ENCODE measurements at regions not wholly inside any gene's neighbourhood (a gene's known extent, or its start where the extent isn't known, plus 50 kb on each side); places are given as distances from the start of the nearest gene placed in this dataset.

DNA sequence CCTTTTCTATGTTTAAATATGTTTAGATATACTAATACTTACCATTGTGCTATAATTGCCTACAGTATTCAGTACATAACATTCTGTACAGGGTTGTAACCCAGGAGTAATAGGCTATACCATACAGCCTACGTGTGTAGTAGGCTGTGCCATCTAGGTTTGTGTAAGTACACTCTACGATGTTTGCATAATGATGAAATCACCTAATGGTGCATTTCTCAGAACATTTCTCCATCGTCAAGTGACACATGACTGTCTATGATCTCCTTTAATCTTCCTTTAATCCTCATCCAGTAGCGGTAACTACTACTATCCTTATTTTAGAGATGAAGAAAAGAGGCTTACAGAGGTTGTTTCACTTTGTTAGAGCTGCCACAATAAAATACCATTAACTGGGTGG lies 369.2 kb downstream of the PLK2 start:
- H3K36me3 ChIP-seq: no peaks in the 10 kb centered on the region
- no peak overlapping the region for H3K27ac ChIP-seq
- H3K4me1 ChIP-seq: no peaks in the 10 kb centered on the region
- 89 to 97% (median 94%) methylated on average over 4 of the region's 4 CpGs for WGBS, 5 donors
- H3K27me3 ChIP-seq (replicated peaks in 1 of 7): no peaks in the 10 kb centered on the region
- intact Hi-C loops (cut with DNase I; ENCODE audit: low total_unique reads): no loop called here
- no peak overlapping the region for H3K4me3 ChIP-seq
- TF ChIP-seq POLR2A (IDR thresholded peaks at IDR 0.05) (no peak), POLR2AphosphoS5 (IDR thresholded peaks at IDR 0.05) (no peak)
- TF ChIP-seq, protein P1, sequence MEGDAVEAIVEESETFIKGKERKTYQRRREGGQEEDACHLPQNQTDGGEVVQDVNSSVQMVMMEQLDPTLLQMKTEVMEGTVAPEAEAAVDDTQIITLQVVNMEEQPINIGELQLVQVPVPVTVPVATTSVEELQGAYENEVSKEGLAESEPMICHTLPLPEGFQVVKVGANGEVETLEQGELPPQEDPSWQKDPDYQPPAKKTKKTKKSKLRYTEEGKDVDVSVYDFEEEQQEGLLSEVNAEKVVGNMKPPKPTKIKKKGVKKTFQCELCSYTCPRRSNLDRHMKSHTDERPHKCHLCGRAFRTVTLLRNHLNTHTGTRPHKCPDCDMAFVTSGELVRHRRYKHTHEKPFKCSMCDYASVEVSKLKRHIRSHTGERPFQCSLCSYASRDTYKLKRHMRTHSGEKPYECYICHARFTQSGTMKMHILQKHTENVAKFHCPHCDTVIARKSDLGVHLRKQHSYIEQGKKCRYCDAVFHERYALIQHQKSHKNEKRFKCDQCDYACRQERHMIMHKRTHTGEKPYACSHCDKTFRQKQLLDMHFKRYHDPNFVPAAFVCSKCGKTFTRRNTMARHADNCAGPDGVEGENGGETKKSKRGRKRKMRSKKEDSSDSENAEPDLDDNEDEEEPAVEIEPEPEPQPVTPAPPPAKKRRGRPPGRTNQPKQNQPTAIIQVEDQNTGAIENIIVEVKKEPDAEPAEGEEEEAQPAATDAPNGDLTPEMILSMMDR (IDR thresholded peaks at IDR 0.05 in 8 of 11, conservative IDR thresholded peaks at IDR 0.05 in 3 of 11): no peak
- DNase-seq: no peak
- no peaks in the 10 kb centered on the region for H3K9me3 ChIP-seq

DNA sequence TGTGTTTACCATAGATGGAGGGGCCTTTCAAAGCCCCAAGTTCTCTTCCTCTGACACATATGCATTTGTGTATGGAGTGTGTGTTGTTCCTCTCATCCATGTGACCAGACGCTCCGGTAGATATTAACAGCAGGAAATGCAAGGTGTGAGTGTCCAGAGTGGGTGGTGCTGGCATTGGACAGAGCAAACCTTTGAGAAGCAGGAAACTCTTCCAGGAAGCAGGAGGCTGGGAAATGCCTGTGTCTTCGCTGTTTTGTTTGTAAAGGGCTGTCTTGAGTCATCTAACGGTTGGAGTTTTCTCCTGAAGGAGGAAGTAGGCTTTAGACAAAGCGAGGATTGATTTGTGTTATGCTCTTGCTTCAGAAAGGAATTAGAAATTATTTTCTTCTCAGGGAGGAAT lies 370.9 kb downstream of the PLK2 start:
- intact Hi-C loops (cut with DNase I; ENCODE audit: low total_unique reads): no loop called here
- WGBS, 5 donors: 47 to 65% (median 56%) methylated on average over 5 of the region's 5 CpGs

DNA sequence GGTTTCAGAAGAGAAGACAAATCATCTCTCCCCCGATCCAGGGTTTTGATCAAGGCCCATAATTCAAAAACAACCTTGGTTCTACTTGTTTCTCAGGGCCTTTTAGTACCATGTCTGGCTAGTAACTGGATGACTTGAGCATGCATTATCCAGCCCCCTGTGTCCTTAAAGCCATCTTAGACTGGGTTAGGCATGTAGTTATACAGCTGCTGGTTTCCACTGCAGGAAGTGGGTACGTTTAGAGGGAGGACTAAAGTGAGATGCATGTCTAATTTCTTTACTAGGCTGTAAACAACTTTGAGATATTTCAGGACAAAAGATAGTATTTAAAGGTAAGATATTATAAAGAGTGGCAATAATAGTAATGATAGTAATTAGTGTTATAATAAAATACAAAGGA lies 372.0 kb downstream of the PLK2 start:
- H3K27me3 ChIP-seq (replicated peaks in 1 of 7): no peaks in the 10 kb centered on the region
- WGBS, 5 donors: 62 to 81% (median 68%) methylated on average over 2 of the region's 2 CpGs
- DNase-seq: no peak
- H3K4me1 ChIP-seq: no peaks in the 10 kb centered on the region
- intact Hi-C loops (cut with DNase I; ENCODE audit: low total_unique reads): no loop called here
- no peak overlapping the region for H3K4me3 ChIP-seq
- no peaks in the 10 kb centered on the region for H3K36me3 ChIP-seq
- no peak overlapping the region for H3K27ac ChIP-seq
- H3K9me3 ChIP-seq: no peaks in the 10 kb centered on the region
- TF ChIP-seq, protein P1 (IDR thresholded peaks at IDR 0.05 in 8 of 11, conservative IDR thresholded peaks at IDR 0.05 in 3 of 11): no peak
- TF ChIP-seq POLR2A (IDR thresholded peaks at IDR 0.05): no peak
- TF ChIP-seq POLR2AphosphoS5 (IDR thresholded peaks at IDR 0.05): no peak

More for the DNA sequence above, 370.9 kb downstream of the PLK2 start:
- no peak overlapping the region for H3K27ac ChIP-seq
- H3K36me3 ChIP-seq: no peaks in the 10 kb centered on the region
- no peaks in the 10 kb centered on the region for H3K4me1 ChIP-seq
- no peak for DNase-seq
- TF ChIP-seq POLR2A (IDR thresholded peaks at IDR 0.05) (no peak), POLR2AphosphoS5 (IDR thresholded peaks at IDR 0.05) (no peak)
- TF ChIP-seq, protein P1 (IDR thresholded peaks at IDR 0.05 in 8 of 11, conservative IDR thresholded peaks at IDR 0.05 in 3 of 11): no peak
- no peaks in the 10 kb centered on the region for H3K27me3 ChIP-seq (replicated peaks in 1 of 7)
- H3K4me3 ChIP-seq: no peak overlapping the region
- no peaks in the 10 kb centered on the region for H3K9me3 ChIP-seq

DNA sequence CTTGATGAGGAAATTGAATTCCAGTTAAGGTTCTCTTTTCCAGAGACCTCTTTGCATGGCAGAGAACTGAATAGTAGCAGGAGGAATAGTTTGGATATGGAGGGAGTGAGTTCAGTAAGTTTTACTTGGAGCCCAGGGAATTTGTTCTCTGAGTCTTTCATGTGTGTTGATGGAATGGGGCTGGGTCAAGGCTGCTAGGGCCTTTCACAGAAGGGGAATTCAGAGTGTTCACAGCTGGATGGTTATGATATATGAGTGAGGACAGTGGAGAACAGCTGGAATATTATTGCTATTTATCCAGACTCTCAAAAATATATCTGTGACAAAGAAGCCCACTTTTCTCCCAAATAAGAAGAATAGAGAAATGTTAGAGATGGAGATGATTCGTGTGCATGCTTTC lies 372.8 kb downstream of the PLK2 start:
- no peak for DNase-seq
- TF ChIP-seq, protein P1 (IDR thresholded peaks at IDR 0.05 in 8 of 11, conservative IDR thresholded peaks at IDR 0.05 in 3 of 11): no peak
- TF ChIP-seq POLR2A (IDR thresholded peaks at IDR 0.05) (no peak), POLR2AphosphoS5 (IDR thresholded peaks at IDR 0.05) (no peak)
- 59 to 71% (median 69%) methylated on average over 1 of the region's 1 CpG for WGBS, 5 donors
- H3K27ac ChIP-seq: no peak overlapping the region
- no peak overlapping the region for H3K4me3 ChIP-seq
- H3K4me1 ChIP-seq: no peaks in the 10 kb centered on the region
- intact Hi-C loops (cut with DNase I; ENCODE audit: low total_unique reads): no loop called here
- no peaks in the 10 kb centered on the region for H3K27me3 ChIP-seq (replicated peaks in 1 of 7)
- H3K9me3 ChIP-seq: no peaks in the 10 kb centered on the region
- H3K36me3 ChIP-seq: no peaks in the 10 kb centered on the region

All from spleen (tissue), 11 donors.